ENCODE measurements at regions not wholly inside any gene's neighbourhood (a gene's known extent, or its start where the extent isn't known, plus 50 kb on each side); places are given as distances from the start of the nearest gene placed in this dataset.

DNA sequence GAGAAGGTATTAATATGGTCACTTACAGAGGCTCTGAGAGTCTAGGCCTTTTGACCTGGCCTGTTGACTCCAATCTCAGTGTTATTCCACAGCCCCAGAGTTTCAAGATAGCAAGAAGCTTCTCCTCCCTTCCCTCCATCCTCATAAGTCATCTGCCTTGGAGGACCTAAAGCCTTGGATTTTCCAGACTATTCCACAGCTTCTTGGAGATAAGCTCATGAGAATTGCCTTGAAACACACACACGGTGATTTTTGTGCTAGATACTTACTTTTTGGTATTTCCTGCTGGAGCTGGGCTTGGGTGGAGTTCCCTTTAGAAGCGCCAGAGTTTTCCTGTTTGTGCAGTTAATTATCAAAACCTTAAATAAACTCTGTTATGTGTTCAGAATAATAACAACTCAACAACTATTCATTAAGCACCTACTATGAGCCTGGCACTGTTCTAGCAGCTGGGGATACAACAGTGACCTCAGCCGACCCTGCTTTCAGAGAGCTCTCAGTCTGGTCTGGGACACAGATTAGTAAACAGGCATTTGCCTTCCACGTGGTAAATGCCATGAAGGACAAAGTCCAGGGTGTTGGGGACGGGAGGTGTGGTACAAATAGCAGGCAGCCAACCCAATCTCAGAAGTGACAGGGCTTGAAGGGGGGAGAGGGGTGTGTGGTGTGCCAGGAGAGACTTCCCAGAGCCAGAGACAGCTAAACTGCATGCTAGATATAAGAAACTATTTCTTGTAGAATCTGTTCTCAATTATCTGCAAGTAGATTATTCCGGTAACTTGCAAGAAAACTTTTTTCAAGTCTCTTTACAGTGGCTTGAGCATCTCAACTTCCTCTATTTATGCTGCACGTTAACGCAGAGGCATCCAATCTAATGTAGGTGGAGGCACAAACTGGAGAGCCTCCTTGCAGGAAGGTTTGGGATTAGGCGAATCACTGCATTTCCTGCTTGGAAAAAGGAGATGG is 55.9 kb upstream of the KLF9 start:
- H3K27ac Mint-ChIP-seq = no peak overlapping the region
- H2AFZ ChIP-seq (replicated peaks) = no peak overlapping the region
- no peak overlapping the region for H3K9ac ChIP-seq
- H3K9me3 Mint-ChIP-seq = no peaks in the 10 kb centered on the region
- no peak overlapping the region for H3K4me3 Mint-ChIP-seq
- no peaks in the 10 kb centered on the region for H4K20me1 ChIP-seq (ENCODE audit: low read depth)
- H3K27ac ChIP-seq = no peak overlapping the region
- peaks cover 2% of the 10 kb centered on the region for H3K4me1 Mint-ChIP-seq
- H3K36me3 ChIP-seq = no peaks in the 10 kb centered on the region
- H3K4me3 ChIP-seq = no peak overlapping the region
- TF ChIP-seq EZH2phosphoT487 (IDR thresholded peaks at IDR 0.05) (no peak), EZH2 (IDR thresholded peaks at IDR 0.05) (no peak)
- TF ChIP-seq, protein P1, sequence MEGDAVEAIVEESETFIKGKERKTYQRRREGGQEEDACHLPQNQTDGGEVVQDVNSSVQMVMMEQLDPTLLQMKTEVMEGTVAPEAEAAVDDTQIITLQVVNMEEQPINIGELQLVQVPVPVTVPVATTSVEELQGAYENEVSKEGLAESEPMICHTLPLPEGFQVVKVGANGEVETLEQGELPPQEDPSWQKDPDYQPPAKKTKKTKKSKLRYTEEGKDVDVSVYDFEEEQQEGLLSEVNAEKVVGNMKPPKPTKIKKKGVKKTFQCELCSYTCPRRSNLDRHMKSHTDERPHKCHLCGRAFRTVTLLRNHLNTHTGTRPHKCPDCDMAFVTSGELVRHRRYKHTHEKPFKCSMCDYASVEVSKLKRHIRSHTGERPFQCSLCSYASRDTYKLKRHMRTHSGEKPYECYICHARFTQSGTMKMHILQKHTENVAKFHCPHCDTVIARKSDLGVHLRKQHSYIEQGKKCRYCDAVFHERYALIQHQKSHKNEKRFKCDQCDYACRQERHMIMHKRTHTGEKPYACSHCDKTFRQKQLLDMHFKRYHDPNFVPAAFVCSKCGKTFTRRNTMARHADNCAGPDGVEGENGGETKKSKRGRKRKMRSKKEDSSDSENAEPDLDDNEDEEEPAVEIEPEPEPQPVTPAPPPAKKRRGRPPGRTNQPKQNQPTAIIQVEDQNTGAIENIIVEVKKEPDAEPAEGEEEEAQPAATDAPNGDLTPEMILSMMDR (IDR thresholded peaks at IDR 0.05) = no peak
- H3K9me3 ChIP-seq (ENCODE audit: low read depth) = no peaks in the 10 kb centered on the region
- H3K4me2 ChIP-seq = no peak overlapping the region
- H3K27me3 Mint-ChIP-seq (ENCODE audit: insufficient read depth, low read depth) = peaks cover 6% of the 10 kb centered on the region
- no peaks in the 10 kb centered on the region for H3K27me3 ChIP-seq
- no peaks in the 10 kb centered on the region for H3K4me1 ChIP-seq
- no peaks in the 10 kb centered on the region for H3F3A ChIP-seq (ENCODE audit: low read depth)
- H3K36me3 Mint-ChIP-seq = no peaks in the 10 kb centered on the region
- DNase-seq (ENCODE audit: low spot score) = no peak
- no peaks in the 10 kb centered on the region for H3K79me2 ChIP-seq (ENCODE audit: low read depth)

DNA sequence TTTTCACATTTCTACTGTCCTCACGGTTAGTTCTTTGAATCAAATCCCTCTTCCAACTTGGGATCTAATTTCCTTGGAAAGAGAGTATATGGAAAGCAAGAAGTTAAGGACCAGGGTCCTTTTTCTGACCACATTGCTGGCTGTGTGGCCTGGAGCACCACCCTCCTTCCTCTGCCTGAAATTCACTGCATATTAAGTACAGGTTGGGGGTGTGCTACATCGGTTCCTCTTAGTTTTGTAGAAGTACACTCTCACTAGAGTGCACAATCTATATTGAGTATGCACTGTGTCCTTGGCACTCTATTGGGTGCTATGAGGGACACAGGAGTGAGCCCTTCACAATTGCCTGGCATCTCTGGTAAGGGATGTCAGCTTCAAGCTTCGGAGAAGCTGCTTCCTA is 53.8 kb upstream of the KLF9 start:
- H4K20me1 ChIP-seq (ENCODE audit: low read depth) = no peaks in the 10 kb centered on the region
- H3K27me3 Mint-ChIP-seq (ENCODE audit: insufficient read depth, low read depth) = peaks cover 5% of the 10 kb centered on the region
- H3K4me3 Mint-ChIP-seq = no peak overlapping the region
- no peaks in the 10 kb centered on the region for H3K9me3 Mint-ChIP-seq
- no peaks in the 10 kb centered on the region for H3K9me3 ChIP-seq (ENCODE audit: low read depth)
- H3K4me3 ChIP-seq = no peak overlapping the region
- no peaks in the 10 kb centered on the region for H3K27me3 ChIP-seq
- no peaks in the 10 kb centered on the region for H3F3A ChIP-seq (ENCODE audit: low read depth)
- H3K4me1 ChIP-seq = no peaks in the 10 kb centered on the region
- no peak overlapping the region for H3K27ac ChIP-seq
- no peak overlapping the region for H3K4me2 ChIP-seq
- no peak for DNase-seq (ENCODE audit: low spot score)
- no peak overlapping the region for H3K27ac Mint-ChIP-seq
- H3K9ac ChIP-seq = no peak overlapping the region
- peaks cover 2% of the 10 kb centered on the region for H3K4me1 Mint-ChIP-seq
- no peak overlapping the region for H2AFZ ChIP-seq (replicated peaks)
- no peaks in the 10 kb centered on the region for H3K79me2 ChIP-seq (ENCODE audit: low read depth)
- no peaks in the 10 kb centered on the region for H3K36me3 Mint-ChIP-seq
- TF ChIP-seq EZH2 (IDR thresholded peaks at IDR 0.05) = no peak
- no peak for TF ChIP-seq EZH2phosphoT487 (IDR thresholded peaks at IDR 0.05)
- TF ChIP-seq, protein P1 (IDR thresholded peaks at IDR 0.05) = no peak
- H3K36me3 ChIP-seq = no peaks in the 10 kb centered on the region

DNA sequence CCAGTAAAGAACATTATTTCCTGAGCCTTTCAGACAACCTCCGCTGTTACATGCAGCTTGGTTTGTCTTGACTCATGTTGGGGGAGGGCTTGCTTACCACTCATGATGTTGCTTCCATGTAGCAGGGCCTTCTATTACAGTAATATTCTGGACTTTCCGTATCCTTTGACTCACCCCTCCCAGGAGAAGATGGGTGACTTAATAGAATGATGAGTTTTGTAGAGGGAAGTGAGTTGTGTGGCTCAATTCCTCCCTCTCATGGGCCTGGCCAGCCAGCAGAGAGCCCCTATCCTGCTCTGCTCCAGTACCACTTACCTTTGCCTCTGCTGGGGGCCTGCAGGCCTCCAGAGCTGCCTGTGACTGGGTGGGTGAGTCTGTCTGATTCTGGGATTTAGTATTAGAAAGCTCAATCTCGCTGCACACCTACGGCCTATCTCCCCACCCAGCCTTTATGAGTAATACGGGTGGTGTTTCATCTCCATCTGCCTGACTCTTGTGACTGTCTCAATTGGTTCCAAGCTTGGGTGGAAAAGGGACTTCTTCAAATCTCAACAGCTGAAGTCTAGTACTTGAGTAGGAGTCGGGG is 52.6 kb upstream of the KLF9 start:
- Histone ChIP-seq H3K4me1 (no peaks in the 10 kb centered on the region), H3K27ac (no peak overlapping the region), H2AFZ (replicated peaks) (no peak overlapping the region), H4K20me1 (ENCODE audit: low read depth) (no peaks in the 10 kb centered on the region), H3K79me2 (ENCODE audit: low read depth) (no peaks in the 10 kb centered on the region), H3K9me3 (ENCODE audit: low read depth) (no peaks in the 10 kb centered on the region), H3K27me3 (no peaks in the 10 kb centered on the region), H3K4me2 (no peak overlapping the region), H3F3A (ENCODE audit: low read depth) (no peaks in the 10 kb centered on the region), H3K36me3 (no peaks in the 10 kb centered on the region), H3K4me3 (no peak overlapping the region), H3K9ac (no peak overlapping the region)
- no peak for DNase-seq (ENCODE audit: low spot score)
- Mint-ChIP-seq H3K9me3 (no peaks in the 10 kb centered on the region), H3K27me3 (ENCODE audit: insufficient read depth, low read depth) (peaks cover 2% of the 10 kb centered on the region), H3K4me3 (no peak overlapping the region), H3K36me3 (no peaks in the 10 kb centered on the region), H3K27ac (no peak overlapping the region), H3K4me1 (peaks cover 2% of the 10 kb centered on the region)
- TF ChIP-seq, protein P1 (IDR thresholded peaks at IDR 0.05) = no peak
- TF ChIP-seq EZH2 (IDR thresholded peaks at IDR 0.05) (no peak), EZH2phosphoT487 (IDR thresholded peaks at IDR 0.05) (no peak)
